HG03025 (cell line): ENCODE measurements at regions not wholly inside any gene's neighbourhood (a gene's known extent, or its start where the extent isn't known, plus 50 kb on each side); places are given as distances from the start of the nearest gene placed in this dataset.

Experiments used
- ATAC-seq: cut with Tn5 transposase; IDR thresholded peaks from one replicate; pipeline ENCODE4 v1.9.1; 2021; ENCODE audit warnings: mild to moderate bottlenecking, moderate library complexity; ENCODE audit not compliant: unreplicated experiment, low FRiP score

GRCh38 chr13:47216176-47216822 lies 319.4 kb upstream of the HTR2A start:
- ATAC-seq: no peak

- no peak for ATAC-seq
Measured at GRCh38 chr13:47215736-47216135, 318.9 kb upstream of the HTR2A start.

- ATAC-seq: no peak
Measured at GRCh38 chr13:47213047-47213446, 316.2 kb upstream of the HTR2A start.

- no peak for ATAC-seq
Measured at GRCh38 chr13:47211106-47211505, 314.3 kb upstream of the HTR2A start.

GRCh38 chr13:47206111-47206510 lies 309.3 kb upstream of the HTR2A start:
- ATAC-seq: no peak

- ATAC-seq: no peak
Measured at GRCh38 chr13:47190696-47191305, 293.9 kb upstream of the HTR2A start.

GRCh38 chr13:47188802-47189201 lies 291.9 kb upstream of the HTR2A start:
- no peak for ATAC-seq

- no peak for ATAC-seq
Measured at GRCh38 chr13:47186471-47186870, 289.6 kb upstream of the HTR2A start.

GRCh38 chr13:47184321-47184720 lies 287.5 kb upstream of the HTR2A start:
- no peak for ATAC-seq

GRCh38 chr13:47179321-47179720 lies 282.5 kb upstream of the HTR2A start:
- ATAC-seq: no peak

GRCh38 chr13:47178090-47178950 lies 281.5 kb upstream of the HTR2A start:
- no peak for ATAC-seq

GRCh38 chr13:47175172-47175866 lies 278.5 kb upstream of the HTR2A start:
- ATAC-seq: no peak

- no peak for ATAC-seq
Measured at GRCh38 chr13:47170971-47171370, 274.1 kb upstream of the HTR2A start.

- no peak for ATAC-seq
Measured at GRCh38 chr13:47168618-47169017, 271.8 kb upstream of the HTR2A start.

GRCh38 chr13:47168066-47168465 lies 271.2 kb upstream of the HTR2A start:
- ATAC-seq: no peak

GRCh38 chr13:47166336-47166735 lies 269.5 kb upstream of the HTR2A start:
- ATAC-seq: no peak

- no peak for ATAC-seq
Measured at GRCh38 chr13:47159853-47160550, 263.1 kb upstream of the HTR2A start.

GRCh38 chr13:47158593-47158992 lies 261.7 kb upstream of the HTR2A start:
- no peak for ATAC-seq

GRCh38 chr13:47148543-47148942 lies 251.7 kb upstream of the HTR2A start:
- ATAC-seq: no peak

- ATAC-seq: no peak
Measured at GRCh38 chr13:47147812-47148119, 250.9 kb upstream of the HTR2A start.
